IMR-90 (cell line): ENCODE measurements at regions not wholly inside any gene's neighbourhood (a gene's known extent, or its start where the extent isn't known, plus 50 kb on each side); places are given as distances from the start of the nearest gene placed in this dataset.

Experiments
- BHLHE40 ChIP-seq: fragments of 150-350 bp; IDR thresholded peaks from 2 replicates; pipeline ENCODE4 v1.6.1; 2016; ENCODE audit warnings: mild to moderate bottlenecking, low read depth, low read length
- FOS ChIP-seq: fragments of 150-350 bp; IDR thresholded peaks from 2 replicates; pipeline ENCODE4 v1.6.1; 2016; ENCODE audit warnings: low read depth, low read length
- MAFK ChIP-seq: IDR thresholded peaks from 2 replicates; pipeline ENCODE4 v1.6.1; 2012; ENCODE audit warnings: low read depth, low read length, improper control_type of control experiment
- MAZ ChIP-seq: IDR thresholded peaks from 2 replicates; pipeline ENCODE4 v1.6.1; 2012; ENCODE audit warnings: low read depth, mild to moderate bottlenecking, low read length, improper control_type of control experiment, moderate library complexity, borderline replicate concordance
- MXI1 ChIP-seq: IDR thresholded peaks from 2 replicates; pipeline ENCODE4 v1.6.1; 2012; ENCODE audit warnings: low read depth, mild to moderate bottlenecking, low read length, moderate library complexity, borderline replicate concordance
- NFE2L2 ChIP-seq: fragments of 150-350 bp; IDR thresholded peaks from 2 replicates; pipeline ENCODE4 v1.6.1; 2016; ENCODE audit warnings: low read depth, mild to moderate bottlenecking, low read length
- POLR2A ChIP-seq: IDR thresholded peaks from 2 replicates; pipeline ENCODE4 v1.6.1; 2012; ENCODE audit warnings: mild to moderate bottlenecking, low read depth, low read length
- RCOR1 ChIP-seq: IDR thresholded peaks from 2 replicates; pipeline ENCODE4 v1.6.1; 2012; ENCODE audit warnings: mild to moderate bottlenecking, low read length, improper control_type of control experiment; ENCODE audit not compliant: insufficient replicate concordance
- RFX5 ChIP-seq: IDR thresholded peaks from 2 replicates; pipeline ENCODE4 v1.8.0; 2012; ENCODE audit warnings: low read depth, mild to moderate bottlenecking, low read length, moderate library complexity
- SMC3 ChIP-seq: fragments of 150-350 bp; IDR thresholded peaks from 2 replicates; pipeline ENCODE4 v1.6.1; 2016; ENCODE audit warnings: low read depth, mild to moderate bottlenecking, antibody characterized with exemption, low read length, moderate library complexity
- TF ChIP-seq, protein P1 (sequence below): conservative IDR thresholded peaks from 2 replicates; pipeline ENCODE4 v1.5.1; 2012; ENCODE audit warnings: mild to moderate bottlenecking, low read depth, low read length, improper control_type of control experiment
- TF ChIP-seq, protein P2 (sequence below): fragments of 150-350 bp; IDR thresholded peaks from 2 replicates; pipeline ENCODE4 v1.6.1; 2017; ENCODE audit warnings: mild to moderate bottlenecking, antibody characterized with exemption, low read length, low read depth

DNA sequence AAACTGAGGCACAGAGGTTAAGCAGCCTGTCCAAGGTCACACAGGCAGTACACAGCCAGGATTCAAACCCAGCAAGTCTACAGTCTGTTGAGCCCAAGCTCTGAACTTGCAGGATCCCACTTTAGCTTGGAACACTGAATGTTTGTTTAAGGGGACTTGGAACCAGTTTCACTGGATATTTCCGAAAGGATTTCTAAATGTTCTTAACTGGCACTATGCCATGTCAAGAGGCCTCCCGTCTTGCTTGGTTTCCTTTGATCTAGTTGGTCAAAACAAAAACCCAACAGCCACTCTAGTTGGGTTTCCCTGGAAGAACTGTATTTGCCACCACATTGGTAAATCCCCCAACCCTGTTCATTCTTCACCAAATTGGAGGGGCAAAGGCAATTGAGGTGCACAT lies 317.6 kb upstream of the KAZN start:
- TF ChIP-seq NFE2L2 (no peak), POLR2A (no peak), MAFK (no peak), MXI1 (no peak), BHLHE40 (no peak), RCOR1 (no peak), MAZ (no peak), SMC3 (no peak), FOS (no peak), RFX5 (no peak)
- TF ChIP-seq, protein P1, sequence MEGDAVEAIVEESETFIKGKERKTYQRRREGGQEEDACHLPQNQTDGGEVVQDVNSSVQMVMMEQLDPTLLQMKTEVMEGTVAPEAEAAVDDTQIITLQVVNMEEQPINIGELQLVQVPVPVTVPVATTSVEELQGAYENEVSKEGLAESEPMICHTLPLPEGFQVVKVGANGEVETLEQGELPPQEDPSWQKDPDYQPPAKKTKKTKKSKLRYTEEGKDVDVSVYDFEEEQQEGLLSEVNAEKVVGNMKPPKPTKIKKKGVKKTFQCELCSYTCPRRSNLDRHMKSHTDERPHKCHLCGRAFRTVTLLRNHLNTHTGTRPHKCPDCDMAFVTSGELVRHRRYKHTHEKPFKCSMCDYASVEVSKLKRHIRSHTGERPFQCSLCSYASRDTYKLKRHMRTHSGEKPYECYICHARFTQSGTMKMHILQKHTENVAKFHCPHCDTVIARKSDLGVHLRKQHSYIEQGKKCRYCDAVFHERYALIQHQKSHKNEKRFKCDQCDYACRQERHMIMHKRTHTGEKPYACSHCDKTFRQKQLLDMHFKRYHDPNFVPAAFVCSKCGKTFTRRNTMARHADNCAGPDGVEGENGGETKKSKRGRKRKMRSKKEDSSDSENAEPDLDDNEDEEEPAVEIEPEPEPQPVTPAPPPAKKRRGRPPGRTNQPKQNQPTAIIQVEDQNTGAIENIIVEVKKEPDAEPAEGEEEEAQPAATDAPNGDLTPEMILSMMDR = no peak
- TF ChIP-seq, protein P2, sequence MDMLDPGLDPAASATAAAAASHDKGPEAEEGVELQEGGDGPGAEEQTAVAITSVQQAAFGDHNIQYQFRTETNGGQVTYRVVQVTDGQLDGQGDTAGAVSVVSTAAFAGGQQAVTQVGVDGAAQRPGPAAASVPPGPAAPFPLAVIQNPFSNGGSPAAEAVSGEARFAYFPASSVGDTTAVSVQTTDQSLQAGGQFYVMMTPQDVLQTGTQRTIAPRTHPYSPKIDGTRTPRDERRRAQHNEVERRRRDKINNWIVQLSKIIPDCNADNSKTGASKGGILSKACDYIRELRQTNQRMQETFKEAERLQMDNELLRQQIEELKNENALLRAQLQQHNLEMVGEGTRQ = no peak
